Gastroesophageal sphincter (tissue), 3 donors: ENCODE measurements at regions not wholly inside any gene's neighbourhood (a gene's known extent, or its start where the extent isn't known, plus 50 kb on each side); places are given as distances from the start of the nearest gene placed in this dataset.

Source experiments
- CTCF ChIP-seq, 4 experiments: fragments of 200-600 bp in 2 of 4; fragments of 450-650 bp in 2 of 4; sonication (generic) in 1 of 4; IDR thresholded peaks; one replicate each; pipeline ENCODE4 v1.5.1; 2017 to 2019; ENCODE audit warnings: antibody characterized with exemption in 4 of 4, mild to moderate bottlenecking in 2 of 4, moderate library complexity in 2 of 4
- EP300 ChIP-seq: sonication (generic); formaldehyde crosslinking; IDR thresholded peaks from one replicate; pipeline ENCODE4 v1.6.1; 2017; ENCODE audit warnings: antibody characterized with exemption, mild to moderate bottlenecking
- POLR2A ChIP-seq, 2 donors: fragments of 450-650 bp; IDR thresholded peaks; one replicate each; pipeline ENCODE4 v1.6.1; 2017; ENCODE audit warnings: antibody characterized with exemption in 2 of 2, mild to moderate bottlenecking in 2 of 2, moderate library complexity in 1 of 2
- POLR2AphosphoS5 ChIP-seq: sonication (generic); formaldehyde crosslinking; IDR thresholded peaks from one replicate; pipeline ENCODE4 v1.6.1; 2017; ENCODE audit warnings: antibody characterized with exemption

DNA sequence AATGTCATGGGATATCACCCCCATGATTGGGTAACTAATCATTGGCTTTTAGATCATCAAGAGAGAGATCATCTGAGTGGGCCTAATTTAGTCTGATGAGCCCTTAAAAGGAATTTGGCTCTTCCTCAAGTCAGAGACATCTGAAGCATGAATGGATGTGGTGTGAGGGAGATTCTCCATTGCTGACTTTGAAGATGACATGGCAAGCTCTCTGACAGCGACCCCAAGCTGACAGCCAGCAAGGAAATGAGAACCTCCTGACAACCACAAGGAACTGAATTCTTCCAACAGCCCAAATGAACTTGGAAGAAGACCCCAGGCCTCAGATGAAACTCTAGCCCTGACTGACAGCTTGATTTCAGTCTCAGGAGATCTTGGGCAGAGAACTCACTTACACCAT is 108.4 kb upstream of the SPATA12 start:
- no peak for TF ChIP-seq CTCF (IDR thresholded peaks at IDR 0.05)
- TF ChIP-seq POLR2AphosphoS5, result no peak
- TF ChIP-seq EP300, result no peak
- no peak for TF ChIP-seq POLR2A (IDR thresholded peaks at IDR 0.05)
